Left ventricle myocardium superior (tissue), 1 donor: ENCODE measurements at regions not wholly inside any gene's neighbourhood (a gene's known extent, or its start where the extent isn't known, plus 50 kb on each side); places are given as distances from the start of the nearest gene placed in this dataset.

Source experiments
- ATAC-seq: fragments of 200-7000 bp; cut with Tn5 transposase; one replicate; pipeline ENCODE4 v1.9.1; 2020; ENCODE audit warnings: mild to moderate bottlenecking, moderate library complexity
- DNase-seq: peaks from one replicate; pipeline ENCODE4 v3.0.0-alpha.2; 2020
- intact Hi-C: fragments of 100-400 bp; cut with micrococcal nuclease; formaldehyde crosslinking; loops from one replicate; pipeline ENCODE4 v1.11.0; 2022
- donor health status: DM: no; HTN: yes; CAD: no; lungs with severe emphysema.

DNA sequence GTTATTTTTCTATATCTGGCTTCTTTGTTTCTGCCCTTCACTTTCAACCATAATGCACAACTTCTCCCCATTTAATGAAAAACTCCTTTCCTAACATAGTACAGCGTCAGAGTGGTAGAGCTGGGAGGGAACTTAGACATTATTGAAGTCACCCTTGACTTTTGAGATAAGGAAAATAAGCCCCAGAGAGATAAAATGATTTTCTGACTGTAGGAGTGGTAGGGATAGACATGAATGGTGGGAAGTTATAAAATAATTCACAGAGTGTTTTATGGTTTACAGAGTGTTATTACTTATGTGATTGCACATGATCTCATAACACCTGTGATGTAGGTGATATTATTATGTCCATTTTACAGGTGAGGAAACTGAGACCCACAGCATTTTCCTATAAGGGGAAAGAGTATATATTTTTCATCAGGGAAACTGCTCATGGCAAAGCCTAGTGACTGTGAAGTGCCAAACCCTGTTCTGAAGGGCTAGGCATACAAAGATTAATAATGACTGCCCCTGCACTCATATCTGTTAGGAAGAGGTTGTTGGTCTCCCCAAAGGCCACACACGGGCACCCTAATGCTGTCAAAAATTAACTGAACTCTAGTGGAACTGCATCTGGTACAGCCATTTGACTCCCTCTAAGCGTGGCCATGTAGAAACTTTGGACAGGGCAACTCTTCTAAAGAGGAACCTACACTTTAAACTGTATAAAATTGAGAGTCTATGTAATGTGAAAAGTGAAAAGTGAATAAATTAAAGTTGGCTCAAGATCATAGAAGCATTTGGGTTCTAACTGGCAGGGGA, 61.1 kb upstream of the PICALM start:
- intact Hi-C loops = no loop called here
- ATAC-seq (no peak), DNase-seq (no peak)

DNA sequence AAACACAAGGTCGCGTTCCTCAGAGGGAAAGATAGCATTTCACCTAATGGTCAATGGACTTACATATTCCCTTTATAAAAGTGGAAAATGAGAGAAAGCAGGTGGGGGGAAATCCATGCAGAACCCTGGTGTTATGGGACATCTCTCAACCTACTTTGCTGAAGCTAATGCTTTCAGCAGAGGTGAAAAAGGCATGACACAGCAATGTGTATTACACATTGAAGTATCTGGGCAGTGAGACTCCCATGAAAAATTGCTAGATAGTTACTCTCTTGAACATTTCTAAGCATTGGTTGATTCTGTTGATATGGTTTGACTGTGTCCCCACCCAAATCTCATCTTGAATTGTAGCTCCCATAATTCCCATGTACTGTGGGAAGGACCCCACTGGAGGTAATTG, 60.0 kb upstream of the PICALM start:
- intact Hi-C loops = no loop called here
- DNase-seq = no peak
- ATAC-seq = no peak

DNA sequence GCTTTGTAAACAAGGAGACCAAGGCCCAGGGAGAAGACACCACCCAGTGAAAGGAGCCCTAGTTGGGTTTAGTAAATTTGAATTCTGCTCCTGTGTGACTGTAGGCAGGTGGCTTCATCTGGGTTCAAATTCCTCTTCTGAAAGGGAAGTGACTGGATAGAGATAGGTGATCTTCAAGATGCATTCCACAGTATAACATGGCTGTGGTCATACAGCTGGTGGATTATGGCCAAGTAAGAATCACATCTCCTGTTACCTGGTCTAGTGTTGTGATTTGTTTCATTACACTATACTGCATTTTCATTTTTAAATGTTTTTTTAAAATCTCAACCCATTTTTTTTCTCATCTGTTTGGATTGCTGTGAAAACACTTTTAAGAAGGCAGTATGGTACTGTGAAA, 58.0 kb upstream of the PICALM start:
- DNase-seq (no peak), ATAC-seq (no peak)
- intact Hi-C loops = no loop called here

DNA sequence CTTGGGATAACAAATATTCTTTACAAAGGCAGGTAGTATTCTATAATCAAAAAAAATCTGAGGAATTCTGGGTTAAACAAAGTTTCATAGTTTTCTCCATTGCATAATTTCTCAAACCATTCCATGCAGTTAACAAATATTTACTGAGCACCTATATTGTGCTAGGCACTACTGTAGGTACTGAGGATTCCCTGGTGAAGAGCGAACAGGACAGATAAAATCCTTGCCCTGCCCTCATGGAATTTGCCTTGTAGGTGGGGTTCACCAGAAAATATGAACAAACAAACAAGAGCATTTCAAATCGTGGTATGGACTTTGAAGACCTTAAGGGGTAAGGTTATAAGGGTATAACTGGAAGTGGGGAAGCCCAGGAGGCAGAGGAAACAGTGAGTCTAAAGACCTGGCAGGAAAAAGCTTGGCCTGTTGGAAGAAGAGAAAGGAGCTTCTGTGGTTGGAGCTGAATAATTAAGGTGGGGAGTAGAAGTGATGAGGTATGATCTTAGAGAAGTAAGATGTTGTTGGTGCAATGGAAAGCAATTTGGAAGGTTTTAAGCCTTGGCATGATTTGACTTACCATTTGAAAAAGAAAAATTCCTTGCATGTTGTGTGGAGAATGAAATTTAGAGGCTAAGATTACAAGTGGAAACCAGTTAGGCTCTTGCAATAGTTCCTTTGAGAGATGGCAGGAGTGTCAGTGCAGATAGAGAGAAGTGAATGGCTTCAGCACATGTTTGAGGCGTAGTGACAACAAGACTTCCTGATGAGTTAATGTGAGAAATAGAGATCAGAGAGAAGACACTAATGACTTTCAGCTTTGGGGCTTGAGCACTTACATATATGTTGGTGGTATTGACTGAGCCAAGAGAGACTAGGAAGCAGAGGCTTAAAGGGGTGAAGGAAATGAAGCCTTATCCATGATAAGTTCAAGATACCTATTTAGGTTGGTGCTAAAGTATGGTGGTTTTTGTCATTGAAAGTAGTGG, 55.7 kb upstream of the PICALM start:
- DNase-seq (no peak), ATAC-seq (no peak)

DNA sequence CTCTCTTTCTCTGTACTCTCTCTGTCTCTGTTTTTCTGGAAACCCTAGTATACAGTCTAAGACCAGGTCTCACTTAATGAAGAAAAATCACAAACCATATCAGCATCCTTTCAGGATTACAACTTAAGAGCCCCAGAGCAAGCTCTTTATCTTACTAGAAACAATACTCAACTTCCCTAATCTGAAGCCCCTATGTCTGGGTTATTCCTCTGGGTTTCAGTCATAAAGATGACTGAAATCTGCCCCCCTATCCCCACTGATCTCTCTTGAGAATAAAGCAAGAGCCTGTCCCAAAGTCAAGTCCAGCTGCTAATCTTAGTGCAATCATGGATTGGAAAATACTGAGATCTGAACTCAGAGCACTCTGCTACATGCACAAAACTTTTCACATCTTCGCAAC, 53.9 kb upstream of the PICALM start:
- ATAC-seq (no peak), DNase-seq (no peak)
- intact Hi-C loops = no loop called here

More for the DNA sequence above, 55.7 kb upstream of the PICALM start:
- intact Hi-C loops = no loop called here

DNA sequence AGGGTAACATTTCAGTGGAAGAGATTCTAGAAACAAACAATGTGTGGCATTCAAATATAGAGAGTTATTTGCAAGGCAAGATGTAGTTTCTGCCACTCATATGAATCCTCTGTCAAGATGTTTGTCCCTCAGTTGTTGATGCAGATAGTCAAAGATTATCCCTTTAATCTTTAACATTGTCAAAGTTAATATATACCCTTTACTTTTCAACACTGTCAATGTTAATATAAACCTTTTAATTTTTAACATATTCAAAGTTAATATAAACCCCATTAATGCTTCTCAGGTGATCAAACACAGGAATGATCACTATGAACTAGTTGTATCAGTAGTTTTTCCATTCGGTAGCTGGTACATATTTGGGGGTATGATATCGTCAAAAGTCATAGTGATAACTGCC, 51.9 kb upstream of the PICALM start:
- DNase-seq (no peak), ATAC-seq (no peak)
- intact Hi-C loops = no loop called here

DNA sequence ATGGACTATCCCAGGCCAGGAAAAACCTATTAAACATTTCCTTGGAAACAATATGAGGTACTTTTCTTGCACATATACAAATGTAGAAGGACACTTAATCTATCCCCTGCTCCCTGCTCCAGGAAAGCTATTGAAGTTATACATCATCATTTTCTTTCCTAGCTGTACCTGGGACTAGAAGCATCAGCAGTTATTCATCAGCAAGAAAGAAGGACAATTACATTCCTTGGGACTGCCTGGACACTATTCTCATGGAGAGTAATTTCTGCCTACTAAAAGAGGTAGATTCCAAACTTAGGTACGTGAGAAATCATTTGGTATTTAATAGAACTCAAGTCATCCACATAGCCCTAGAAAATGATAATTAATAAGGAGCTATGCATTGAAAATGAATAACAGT, 51.0 kb upstream of the PICALM start:
- intact Hi-C loops = no loop called here
- no peak for ATAC-seq

DNA sequence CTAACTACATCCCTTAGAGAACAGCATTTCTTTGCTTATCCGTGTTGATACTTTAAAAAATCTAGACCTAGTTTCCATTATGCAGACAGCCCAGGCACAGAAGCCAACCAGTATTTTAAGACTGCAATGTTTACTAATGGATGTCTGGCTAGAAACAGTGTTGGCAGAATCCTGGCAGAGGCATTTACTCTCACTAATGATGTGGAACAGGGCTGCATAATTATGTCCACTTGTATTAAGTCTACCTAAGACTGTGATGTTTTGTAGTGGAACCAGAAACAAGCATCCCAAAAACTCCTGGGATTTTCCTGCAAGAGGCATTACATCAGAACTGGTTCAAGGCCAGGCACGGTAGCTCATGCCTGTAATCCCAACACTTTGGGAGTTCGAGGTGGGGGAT, 50.2 kb upstream of the PICALM start:
- intact Hi-C loops = no loop called here
- DNase-seq (no peak), ATAC-seq (peak; percentile 97)

More for the DNA sequence above, 51.0 kb upstream of the PICALM start:
- no peak for DNase-seq
